HG02981 (cell line): ENCODE measurements at regions not wholly inside any gene's neighbourhood (a gene's known extent, or its start where the extent isn't known, plus 50 kb on each side); places are given as distances from the start of the nearest gene placed in this dataset.

ENCODE experiments used
- ATAC-seq: cut with Tn5 transposase; IDR thresholded peaks from one replicate; pipeline ENCODE4 v1.9.1; 2021; ENCODE audit warnings: mild to moderate bottlenecking, moderate library complexity; ENCODE audit not compliant: unreplicated experiment

- no peak for ATAC-seq
Observed at GRCh38 chr2:60329225-60329624, 224.2 kb downstream of the BCL11A start.

GRCh38 chr2:60324536-60324935 lies 228.9 kb downstream of the BCL11A start:
- no peak for ATAC-seq

DNA sequence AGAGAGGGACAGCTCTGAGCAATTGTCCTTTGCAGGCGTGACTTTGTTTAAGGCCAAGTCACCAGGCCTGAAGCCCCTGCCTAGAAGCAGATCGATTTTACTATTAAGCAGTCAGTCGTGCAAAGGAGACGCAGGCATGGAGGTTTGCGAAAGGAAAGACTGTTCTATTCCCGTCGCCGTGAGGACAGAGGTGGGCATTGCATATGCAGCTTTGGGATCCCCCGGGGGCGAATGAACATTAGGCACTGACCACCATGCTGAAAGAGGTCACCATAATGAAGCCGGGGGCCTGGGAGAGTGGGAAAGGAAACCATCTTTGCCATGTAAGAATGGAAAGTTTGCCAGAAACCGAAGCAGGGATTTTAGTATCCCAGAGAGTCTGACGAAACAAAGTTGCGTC lies 231.6 kb downstream of the BCL11A start:
- ATAC-seq = no peak

GRCh38 chr2:60320724-60321123 lies 232.7 kb downstream of the BCL11A start:
- ATAC-seq = no peak

GRCh38 chr2:60319031-60319547 lies 234.4 kb downstream of the BCL11A start:
- no peak for ATAC-seq

GRCh38 chr2:60318544-60318943 lies 234.9 kb downstream of the BCL11A start:
- ATAC-seq = no peak

DNA sequence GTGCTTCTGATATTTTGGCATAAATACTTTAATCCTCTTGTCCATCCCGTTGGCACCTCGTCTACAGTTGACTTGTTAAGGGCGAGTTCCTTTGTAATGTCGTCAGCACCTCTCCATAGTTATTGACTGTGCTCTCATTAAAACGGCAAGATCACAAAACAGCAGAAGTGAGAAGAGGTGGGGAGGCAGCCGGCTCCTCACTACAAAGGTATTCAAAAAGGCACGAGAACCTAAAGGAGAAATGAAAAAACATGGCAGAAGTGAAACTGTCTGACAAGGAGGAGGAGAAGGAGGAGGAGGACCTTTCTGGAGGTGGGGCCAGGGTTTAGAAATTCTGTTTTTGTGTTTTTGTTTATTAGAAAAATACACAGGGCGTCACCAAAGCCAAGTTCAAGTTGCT lies 235.6 kb downstream of the BCL11A start:
- ATAC-seq = peak; percentile 67

DNA sequence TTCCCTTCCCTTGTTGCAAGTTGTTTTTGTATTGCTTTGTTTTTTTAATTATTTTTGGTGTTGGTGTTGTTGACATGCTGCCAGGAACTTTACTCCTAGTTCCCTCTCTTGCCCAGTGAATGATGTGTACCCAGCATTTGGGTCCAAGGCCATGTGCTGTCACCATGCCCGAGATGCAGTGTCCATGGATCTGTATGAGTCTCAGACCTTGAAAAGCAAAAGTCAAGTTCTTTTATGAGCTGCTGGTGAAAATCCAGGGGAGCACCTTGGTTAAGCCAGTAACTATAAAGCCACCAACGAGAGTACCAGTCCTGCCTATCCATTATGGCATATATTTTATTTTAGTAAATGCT lies 236.4 kb downstream of the BCL11A start:
- ATAC-seq = no peak

DNA sequence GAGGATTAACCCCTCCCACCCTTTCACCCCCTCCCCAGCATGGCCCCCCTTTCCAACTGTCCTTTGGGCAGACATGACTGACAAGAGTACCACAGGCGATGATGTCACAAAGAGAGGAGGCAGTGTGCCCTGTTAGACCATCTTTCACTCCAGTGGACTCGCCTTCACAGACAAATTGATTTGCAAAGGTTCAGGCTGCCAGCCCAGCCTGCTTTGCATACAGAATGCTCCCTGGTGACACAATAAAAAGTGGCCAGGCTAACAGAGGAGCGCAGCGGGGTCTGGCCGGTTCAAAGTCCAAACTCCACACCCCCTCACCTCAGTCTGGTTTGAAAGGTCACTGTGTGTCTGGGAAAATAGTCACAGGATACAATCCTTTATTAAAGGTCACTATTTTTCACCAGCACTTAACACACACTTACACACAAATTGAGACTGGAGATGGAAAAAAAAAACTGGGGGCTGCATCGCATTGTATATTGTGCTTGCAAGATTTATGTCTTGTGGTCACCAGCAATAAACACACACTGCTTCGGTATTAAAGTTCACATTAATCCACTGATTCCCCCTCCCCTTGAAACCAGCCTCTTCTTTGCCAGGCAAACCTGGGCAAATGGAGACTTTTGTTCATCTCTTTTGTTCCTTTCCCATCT lies 236.9 kb downstream of the BCL11A start:
- no peak for ATAC-seq

GRCh38 chr2:60313470-60314172 lies 239.8 kb downstream of the BCL11A start:
- ATAC-seq = no peak

- peak; percentile 76 for ATAC-seq
Observed at GRCh38 chr2:60312618-60313017, 240.8 kb downstream of the BCL11A start.

GRCh38 chr2:60311524-60311923 lies 241.9 kb downstream of the BCL11A start:
- ATAC-seq = peak; percentile 50

DNA sequence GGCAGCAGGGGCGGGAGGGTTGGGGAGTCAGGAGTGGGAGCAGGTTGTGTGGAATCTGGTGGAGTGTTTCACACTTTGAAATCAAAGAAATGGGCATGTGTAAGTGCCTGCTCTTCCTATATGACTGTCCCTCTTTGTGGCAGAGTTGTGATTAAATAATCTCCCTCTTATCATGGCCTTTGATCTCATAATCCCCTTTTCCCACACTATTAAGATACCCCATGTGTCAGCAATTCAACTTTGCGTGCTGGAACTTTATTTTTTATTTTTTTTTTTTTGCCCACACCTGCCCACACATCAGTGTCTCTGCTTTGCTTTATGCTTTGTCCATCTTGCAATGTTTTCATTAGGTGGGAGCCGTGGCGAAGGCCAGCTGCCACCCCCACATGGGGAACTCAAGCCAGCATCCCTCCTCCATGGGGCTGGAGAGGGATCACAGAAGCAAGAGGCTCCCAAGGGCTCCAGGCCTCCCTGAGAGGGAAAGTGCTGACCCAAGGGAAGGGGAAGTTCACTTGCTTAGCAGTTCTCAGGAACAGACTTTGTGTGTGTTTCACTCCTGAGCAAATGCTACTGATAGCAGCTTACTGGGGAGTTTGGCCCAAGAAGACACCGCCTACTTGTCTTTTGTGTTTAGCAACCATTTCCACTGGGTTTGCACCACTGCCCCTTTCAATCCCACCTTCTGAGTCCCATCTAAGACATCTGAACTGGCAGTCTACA lies 243.4 kb downstream of the BCL11A start:
- ATAC-seq = no peak

DNA sequence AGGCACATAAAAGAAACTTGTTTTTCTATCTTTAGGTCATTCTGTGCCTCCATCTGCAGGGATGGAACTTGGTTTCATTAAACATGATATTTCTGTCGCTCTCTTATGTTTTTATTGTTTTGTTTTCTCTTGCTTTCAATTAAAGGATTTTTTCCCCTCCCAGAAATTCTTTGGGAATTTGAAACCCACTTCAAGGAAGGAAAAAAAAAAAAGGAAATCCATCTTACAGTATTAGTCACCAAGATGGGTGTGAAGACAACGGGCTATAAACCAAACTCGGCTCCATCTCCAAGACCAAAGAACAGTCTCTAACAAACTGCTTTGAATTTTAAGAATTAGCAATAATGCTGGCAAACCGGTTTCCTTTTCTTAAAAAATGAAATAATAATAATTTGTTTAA lies 244.1 kb downstream of the BCL11A start:
- ATAC-seq = no peak

GRCh38 chr2:60306267-60306861 lies 247.1 kb downstream of the BCL11A start:
- no peak for ATAC-seq

GRCh38 chr2:60303680-60304079 lies 249.8 kb downstream of the BCL11A start:
- ATAC-seq = no peak

DNA sequence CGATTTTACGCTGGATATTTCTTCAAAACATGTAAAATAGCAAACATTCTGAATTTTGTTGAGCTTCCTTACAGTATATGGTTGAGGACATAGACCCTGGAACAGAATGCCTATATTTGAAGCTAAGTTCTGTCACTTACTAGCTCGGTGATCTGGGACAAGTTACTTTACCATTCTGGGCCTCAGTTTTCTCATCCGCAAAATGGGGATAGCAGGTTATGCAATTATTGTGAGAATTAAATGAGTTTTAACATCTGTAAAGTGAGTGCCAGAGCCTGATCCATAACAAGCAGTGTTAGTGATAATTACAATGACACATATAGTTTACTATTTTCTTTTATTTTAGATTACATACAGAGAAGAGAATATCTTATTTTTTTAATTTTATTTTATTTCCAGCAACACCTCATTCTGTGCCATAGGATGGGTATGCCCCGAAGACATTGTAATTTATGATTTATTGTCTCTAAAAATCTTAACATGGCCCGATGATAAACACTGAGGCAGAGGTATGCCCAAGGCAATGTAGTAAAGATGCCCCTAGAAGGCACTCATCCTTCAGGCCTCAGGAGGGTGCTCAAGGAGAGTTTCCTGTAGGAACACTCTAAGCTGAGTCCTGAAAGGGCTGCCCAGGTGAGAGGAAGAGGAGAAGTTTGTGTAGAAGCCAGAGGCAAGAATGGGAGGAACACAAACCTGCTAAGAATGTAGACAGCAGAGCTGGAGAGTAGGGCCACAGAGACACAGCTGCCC lies 250.9 kb downstream of the BCL11A start:
- no peak for ATAC-seq

DNA sequence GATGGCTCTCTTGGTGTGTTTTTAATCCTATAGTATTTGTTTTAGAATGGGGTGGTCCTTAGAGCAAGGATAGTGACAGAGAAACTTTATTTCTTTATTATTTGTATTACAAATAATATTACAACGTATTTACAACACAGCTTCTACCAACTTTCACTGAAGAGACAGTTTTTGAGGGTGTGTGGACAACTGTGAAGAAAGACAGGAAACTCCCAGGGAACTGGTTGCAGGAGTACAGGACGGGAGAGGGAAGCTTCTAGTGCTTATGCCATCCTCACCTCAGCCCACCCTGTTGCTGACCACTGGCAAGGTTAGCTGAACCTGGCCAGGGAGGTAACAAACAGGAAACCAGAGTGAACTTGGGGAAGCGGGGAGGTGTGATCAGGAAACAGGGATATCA lies 251.7 kb downstream of the BCL11A start:
- ATAC-seq = no peak

- ATAC-seq = no peak
Observed at GRCh38 chr2:60299179-60299578, 254.3 kb downstream of the BCL11A start.

DNA sequence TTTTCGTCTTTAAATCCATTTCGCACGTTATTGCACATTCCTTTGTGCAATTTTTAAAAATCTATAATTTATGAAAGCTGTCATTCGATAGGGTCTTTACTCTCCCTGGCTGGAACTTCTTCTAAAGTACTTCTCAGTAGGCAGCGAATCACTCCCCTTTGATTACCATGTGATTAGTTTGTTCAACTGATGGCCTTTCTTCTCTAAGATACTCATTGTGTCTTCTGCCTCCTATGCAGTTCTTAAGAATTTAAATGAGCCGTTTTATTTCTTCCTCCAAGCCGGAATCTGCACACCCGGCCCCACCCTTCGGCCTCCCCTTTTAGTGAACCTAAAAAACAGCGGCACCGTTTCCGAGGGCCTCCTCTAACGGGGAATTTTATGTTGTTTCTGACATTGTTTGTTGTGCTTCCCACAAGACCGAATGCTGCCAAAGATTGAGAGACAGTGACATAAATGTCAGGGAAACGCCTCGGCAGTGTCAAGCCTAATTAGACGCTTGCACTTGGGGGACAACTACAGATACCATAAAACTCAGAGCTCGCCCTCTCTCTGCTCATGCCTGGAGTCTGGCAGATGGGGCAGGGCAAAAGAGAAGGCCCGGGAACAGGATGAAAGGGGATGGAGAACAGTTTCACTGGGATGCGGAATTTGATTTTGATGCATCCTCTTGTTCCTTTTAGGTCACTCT lies 255.3 kb downstream of the BCL11A start:
- no peak for ATAC-seq
